22Rv1 (cell line): ENCODE measurements at regions not wholly inside any gene's neighbourhood (a gene's known extent, or its start where the extent isn't known, plus 50 kb on each side); places are given as distances from the start of the nearest gene placed in this dataset.

Source experiments
- CTCF ChIP-seq: fragments of 450-650 bp; IDR thresholded peaks from 2 replicates; pipeline ENCODE4 v1.5.1; 2017; ENCODE audit warnings: mild to moderate bottlenecking
- ZFX ChIP-seq: fragments of 450-650 bp; IDR thresholded peaks from 2 replicates; pipeline ENCODE4 v1.6.1; 2017; ENCODE audit warnings: antibody characterized with exemption, borderline replicate concordance

- TF ChIP-seq CTCF: no peak
- TF ChIP-seq ZFX: no peak
These were observed 93.8 kb upstream of the MARCKS start for GRCh38 chr6:113763311-113763766.
